Fibroblast of pulmonary artery (primary cell): ENCODE measurements at regions not wholly inside any gene's neighbourhood (a gene's known extent, or its start where the extent isn't known, plus 50 kb on each side); places are given as distances from the start of the nearest gene placed in this dataset.

ENCODE experiments used
- DNase-seq: peaks from one replicate; pipeline ENCODE4 v3.0.0-alpha.2; 2010; ENCODE audit warnings: low read depth
- H3K4me3 ChIP-seq: replicated peaks from 2 replicates; pipeline ENCODE4 v1.5.1; 2011; ENCODE audit warnings: low read depth, mild to moderate bottlenecking, control low read depth, low read length, moderate library complexity
- TF ChIP-seq, protein P1 (sequence below): IDR thresholded peaks from 2 replicates; pipeline ENCODE4 v1.5.1; 2011; ENCODE audit warnings: mild to moderate bottlenecking, control low read depth, low read length, inconsistent platforms; ENCODE audit errors: missing control alignments

DNA sequence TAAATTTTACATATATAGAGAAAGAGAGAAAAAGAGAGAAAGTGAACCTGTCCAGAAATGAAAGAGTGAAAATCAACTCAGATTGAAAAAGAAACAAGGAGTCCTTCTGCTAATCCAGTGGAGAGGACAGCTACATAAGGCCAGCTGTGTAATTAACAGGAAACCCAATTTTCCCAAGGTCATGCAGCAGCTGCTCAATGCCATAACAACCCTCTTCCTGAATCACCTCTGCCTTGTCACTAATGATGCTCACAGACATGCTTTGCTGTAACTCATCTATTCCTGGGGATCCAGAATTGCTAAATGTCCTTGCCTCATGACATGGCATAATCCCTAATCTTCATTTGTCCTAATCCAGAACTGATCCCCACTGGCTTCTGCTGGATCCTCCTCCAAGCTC is 288.6 kb downstream of the NEBL start:
- no peak for DNase-seq
- TF ChIP-seq, protein P1, sequence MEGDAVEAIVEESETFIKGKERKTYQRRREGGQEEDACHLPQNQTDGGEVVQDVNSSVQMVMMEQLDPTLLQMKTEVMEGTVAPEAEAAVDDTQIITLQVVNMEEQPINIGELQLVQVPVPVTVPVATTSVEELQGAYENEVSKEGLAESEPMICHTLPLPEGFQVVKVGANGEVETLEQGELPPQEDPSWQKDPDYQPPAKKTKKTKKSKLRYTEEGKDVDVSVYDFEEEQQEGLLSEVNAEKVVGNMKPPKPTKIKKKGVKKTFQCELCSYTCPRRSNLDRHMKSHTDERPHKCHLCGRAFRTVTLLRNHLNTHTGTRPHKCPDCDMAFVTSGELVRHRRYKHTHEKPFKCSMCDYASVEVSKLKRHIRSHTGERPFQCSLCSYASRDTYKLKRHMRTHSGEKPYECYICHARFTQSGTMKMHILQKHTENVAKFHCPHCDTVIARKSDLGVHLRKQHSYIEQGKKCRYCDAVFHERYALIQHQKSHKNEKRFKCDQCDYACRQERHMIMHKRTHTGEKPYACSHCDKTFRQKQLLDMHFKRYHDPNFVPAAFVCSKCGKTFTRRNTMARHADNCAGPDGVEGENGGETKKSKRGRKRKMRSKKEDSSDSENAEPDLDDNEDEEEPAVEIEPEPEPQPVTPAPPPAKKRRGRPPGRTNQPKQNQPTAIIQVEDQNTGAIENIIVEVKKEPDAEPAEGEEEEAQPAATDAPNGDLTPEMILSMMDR: no peak
- no peak overlapping the region for H3K4me3 ChIP-seq

DNA sequence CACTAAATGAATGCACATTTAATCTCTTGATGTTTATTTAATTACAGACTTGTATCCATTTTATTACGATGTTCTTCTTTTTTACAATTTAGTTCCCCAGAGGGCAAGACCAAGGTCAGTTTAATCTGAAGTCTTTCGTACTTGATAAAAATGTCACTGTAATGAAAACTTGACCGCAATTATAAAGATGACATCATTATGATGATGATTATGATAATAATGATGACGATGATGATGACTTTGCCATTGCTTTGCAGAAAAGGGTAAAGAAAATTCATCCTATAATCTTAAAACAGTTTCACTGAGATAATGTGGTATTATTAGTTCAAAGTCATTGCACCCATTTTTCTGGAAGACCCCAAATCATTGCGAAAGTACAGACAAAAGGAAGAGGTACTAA is 290.1 kb downstream of the NEBL start:
- H3K4me3 ChIP-seq: no peak overlapping the region
- no peak for DNase-seq

DNA sequence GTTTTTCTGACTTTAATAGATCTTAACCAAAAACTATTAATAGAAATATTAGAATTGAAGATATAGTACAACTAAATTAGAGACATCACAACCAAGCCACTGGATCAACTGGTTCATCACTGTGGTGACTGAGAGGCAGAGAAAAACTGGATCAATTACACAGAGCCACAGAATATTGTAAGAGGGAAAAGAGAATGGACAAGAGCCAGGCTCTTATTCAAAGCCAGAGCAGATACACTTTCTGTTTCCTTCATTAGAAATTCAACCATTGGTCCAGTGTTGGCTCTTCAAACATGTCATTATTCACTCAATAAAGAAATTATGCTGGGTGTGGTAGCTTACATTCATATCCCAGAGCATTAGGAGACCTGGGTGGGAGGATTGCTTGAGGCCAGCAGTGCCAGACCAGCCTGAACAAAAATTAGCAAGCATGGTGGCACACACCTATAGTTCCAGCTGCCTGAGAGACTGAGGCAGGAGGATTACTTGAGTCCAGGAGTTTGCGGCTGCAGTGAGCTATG is 295.1 kb downstream of the NEBL start:
- DNase-seq: no peak
- TF ChIP-seq, protein P1: no peak
- no peak overlapping the region for H3K4me3 ChIP-seq

More for the DNA sequence above, 290.1 kb downstream of the NEBL start:
- TF ChIP-seq, protein P1: no peak

DNA sequence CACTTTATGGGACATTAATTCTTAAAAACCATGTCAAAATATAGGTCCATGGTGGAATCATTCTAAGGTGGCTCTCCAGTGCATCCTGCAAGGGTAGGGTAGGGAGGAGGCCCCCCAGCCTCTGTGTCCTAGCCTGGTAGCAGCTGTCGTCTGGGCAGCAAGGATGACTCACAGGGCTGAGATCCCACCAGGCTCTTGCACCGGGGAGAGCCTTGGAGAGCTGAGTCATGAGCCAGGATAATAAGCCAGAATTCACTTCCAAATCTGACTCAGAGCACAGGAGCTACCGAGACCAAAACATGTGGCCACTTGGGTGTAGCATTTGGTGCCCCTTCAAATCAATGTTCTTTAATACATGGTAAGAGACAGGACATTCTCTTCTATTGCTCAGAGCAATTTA is 298.5 kb downstream of the NEBL start:
- peak; percentile 82 for DNase-seq
- TF ChIP-seq, protein P1: no peak
- H3K4me3 ChIP-seq: no peak overlapping the region

DNA sequence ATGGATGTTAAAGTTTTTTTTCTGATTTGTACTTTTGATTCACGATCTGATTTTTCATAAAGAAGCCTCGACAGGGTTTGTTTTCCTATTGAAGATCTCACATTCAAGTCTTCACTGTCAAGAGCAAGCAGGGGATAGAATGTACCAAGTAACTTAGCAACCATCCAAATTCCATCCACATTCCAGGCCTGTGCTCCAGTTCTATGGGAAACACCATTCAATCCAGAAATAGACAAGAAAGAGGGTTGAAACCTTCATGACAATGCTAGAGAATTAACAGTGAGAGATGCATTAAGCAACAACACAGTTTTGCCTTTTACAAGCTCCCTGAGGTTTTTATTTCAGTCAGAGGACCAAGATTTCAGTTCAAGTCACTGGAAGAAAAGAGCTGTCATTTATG is 300.2 kb downstream of the NEBL start:
- no peak overlapping the region for H3K4me3 ChIP-seq
- TF ChIP-seq, protein P1: no peak
- DNase-seq: peak; percentile 58

DNA sequence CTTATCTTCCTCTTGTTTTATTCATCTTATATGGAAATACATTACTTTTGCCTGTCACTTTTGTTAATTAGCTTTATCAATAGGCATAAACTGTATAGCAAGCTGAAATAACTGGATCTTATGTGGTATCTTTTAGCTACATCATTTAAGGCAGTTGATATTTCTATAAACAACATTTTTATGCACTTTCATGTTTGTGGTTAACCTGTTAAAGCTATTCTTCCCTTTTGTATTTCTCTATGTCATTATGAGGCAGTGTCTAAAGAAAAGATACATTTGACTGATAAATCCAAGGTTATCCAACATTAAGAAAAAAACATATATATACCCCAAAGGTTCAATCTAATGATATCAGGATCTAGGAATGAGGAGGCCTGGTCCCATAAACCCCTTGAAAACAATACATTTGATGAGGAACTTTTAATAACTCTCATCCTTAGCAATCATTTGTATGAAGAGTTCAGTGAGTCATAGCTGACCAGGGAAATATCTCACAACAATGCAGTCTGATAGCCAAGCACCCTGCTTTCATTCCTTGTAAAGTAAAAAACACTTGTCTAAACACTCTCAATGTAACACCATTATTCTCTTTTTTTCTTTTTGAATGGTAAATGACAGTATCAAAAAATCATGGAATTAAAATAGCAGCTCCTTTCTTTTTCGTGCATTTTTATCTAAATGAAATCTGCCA is 300.9 kb downstream of the NEBL start:
- peak; percentile 46 for DNase-seq

More for the DNA sequence above, 300.9 kb downstream of the NEBL start:
- H3K4me3 ChIP-seq: no peak overlapping the region
- TF ChIP-seq, protein P1: no peak
